HG03432 (cell line): ENCODE measurements at regions not wholly inside any gene's neighbourhood (a gene's known extent, or its start where the extent isn't known, plus 50 kb on each side); places are given as distances from the start of the nearest gene placed in this dataset.

ENCODE experiments used
- ATAC-seq: cut with Tn5 transposase; IDR thresholded peaks from one replicate; pipeline ENCODE4 v1.9.1; 2021; ENCODE audit warnings: mild to moderate bottlenecking, moderate library complexity; ENCODE audit not compliant: unreplicated experiment

GRCh38 chr16:79303206-79303605, 297.3 kb downstream of the MAF start:
- ATAC-seq = no peak

- ATAC-seq = no peak
These were observed 297.8 kb downstream of the MAF start for GRCh38 chr16:79302731-79303130.

GRCh38 chr16:79301051-79301450, 299.5 kb downstream of the MAF start:
- no peak for ATAC-seq

GRCh38 chr16:79298894-79299799, 301.4 kb downstream of the MAF start:
- no peak for ATAC-seq

GRCh38 chr16:79298476-79298875, 302.1 kb downstream of the MAF start:
- ATAC-seq = no peak

GRCh38 chr16:79297805-79298204, 302.7 kb downstream of the MAF start:
- ATAC-seq = no peak

- ATAC-seq = no peak
These were observed 303.2 kb downstream of the MAF start for GRCh38 chr16:79297296-79297695.

GRCh38 chr16:79296491-79296890, 304.0 kb downstream of the MAF start:
- no peak for ATAC-seq

- no peak for ATAC-seq
These were observed 304.8 kb downstream of the MAF start for GRCh38 chr16:79295746-79296145.

GRCh38 chr16:79295162-79295561, 305.4 kb downstream of the MAF start:
- no peak for ATAC-seq

GRCh38 chr16:79294568-79294967, 306.0 kb downstream of the MAF start:
- no peak for ATAC-seq

- ATAC-seq = no peak
These were observed 306.6 kb downstream of the MAF start for GRCh38 chr16:79293836-79294460.

GRCh38 chr16:79288066-79288465, 312.5 kb downstream of the MAF start:
- no peak for ATAC-seq

- ATAC-seq = peak; percentile 20
These were observed 313.1 kb downstream of the MAF start for GRCh38 chr16:79287424-79287917.

- ATAC-seq = peak; percentile 94
These were observed 313.7 kb downstream of the MAF start for GRCh38 chr16:79286646-79287423.

- ATAC-seq = no peak
These were observed 315.8 kb downstream of the MAF start for GRCh38 chr16:79284766-79285165.

GRCh38 chr16:79283578-79283977, 317.0 kb downstream of the MAF start:
- no peak for ATAC-seq

- ATAC-seq = no peak
These were observed 317.7 kb downstream of the MAF start for GRCh38 chr16:79282806-79283205.

- ATAC-seq = no peak
These were observed 322.0 kb downstream of the MAF start for GRCh38 chr16:79278506-79278905.

- no peak for ATAC-seq
These were observed 324.0 kb downstream of the MAF start for GRCh38 chr16:79276501-79276900.

- ATAC-seq = no peak
These were observed 326.3 kb downstream of the MAF start for GRCh38 chr16:79274264-79274663.
